PC-9 (cell line): ENCODE measurements at regions not wholly inside any gene's neighbourhood (a gene's known extent, or its start where the extent isn't known, plus 50 kb on each side); places are given as distances from the start of the nearest gene placed in this dataset.
A peak's percentile ranks its signal among the peaks of the same experiment; 100 is the strongest.

ENCODE experiments used
- BruUV-seq: library from RNA; stranded (reverse); fragments of 400-500 nt; replicated peaks from 2 replicates; lab custom pipeline; 2021; lab: Mats Ljungman, UMichigan
- CTCF ChIA-PET: fragments of 300-600 bp; sonication (Branson Sonifier 250); formaldehyde crosslinking; loops from one replicate; lab custom pipeline; 2022; ENCODE audit warnings: antibody characterized with exemption; lab: Charles Lee
- POLR2A ChIA-PET: fragments of 300-600 bp; sonication (Branson Sonifier 250); formaldehyde crosslinking; loops from one replicate; lab custom pipeline; 2022; ENCODE audit warnings: antibody characterized with exemption; ENCODE audit not compliant: unreplicated experiment; lab: Charles Lee
- DNase-seq, 2 experiments: peaks; one replicate each; pipeline versions ENCODE4 v3.0.0 to v3.0.0-alpha.2; 2015 to 2022; ENCODE audit warnings: mixed read lengths in 1 of 2
- H2AFZ ChIP-seq: fragments of 200-600 bp; sonication (generic); 2 replicates; pipeline ENCODE4 v1.8.1; 2017; ENCODE audit warnings: antibody characterized with exemption
- H3F3A ChIP-seq: fragments of 200-600 bp; sonication (generic); 2 replicates; pipeline ENCODE4 v1.8.1; 2017; ENCODE audit warnings: antibody characterized with exemption, mild to moderate bottlenecking, low read depth; ENCODE audit not compliant: insufficient read depth
- H3K27ac ChIP-seq: fragments of 200-600 bp; sonication (generic); 2 replicates; pipeline ENCODE4 v1.6.1; 2016; ENCODE audit warnings: mixed run types
- H3K27me3 ChIP-seq: fragments of 200-600 bp; sonication (generic); 2 replicates; pipeline ENCODE4 v1.6.1; 2016; ENCODE audit warnings: low read depth, mixed run types; ENCODE audit not compliant: insufficient read depth
- H3K36me3 ChIP-seq: fragments of 200-600 bp; sonication (generic); 2 replicates; pipeline ENCODE4 v1.6.1; 2016; ENCODE audit warnings: low read depth, mixed run types
- H3K4me1 ChIP-seq: fragments of 200-600 bp; sonication (generic); replicated peaks from 2 replicates; pipeline ENCODE4 v1.6.1; 2016; ENCODE audit warnings: mixed run types; ENCODE audit not compliant: insufficient read depth
- H3K4me2 ChIP-seq: fragments of 200-600 bp; sonication (generic); 2 replicates; pipeline ENCODE4 v1.6.1; 2017; ENCODE audit warnings: mixed run types
- H3K4me3 ChIP-seq: fragments of 200-600 bp; sonication (generic); 2 replicates; pipeline ENCODE4 v1.6.1; 2016; ENCODE audit warnings: mixed run types
- H3K79me2 ChIP-seq: fragments of 200-600 bp; sonication (generic); 2 replicates; pipeline ENCODE4 v1.6.1; 2017; ENCODE audit warnings: low read depth, mixed run types
- H3K9me2 ChIP-seq: fragments of 200-600 bp; sonication (generic); 2 replicates; pipeline ENCODE4 v1.8.1; 2017; ENCODE audit warnings: mild to moderate bottlenecking; ENCODE audit not compliant: insufficient read depth
- H3K9me3 ChIP-seq: fragments of 200-600 bp; sonication (generic); 2 replicates; pipeline ENCODE4 v1.8.1; 2016; ENCODE audit warnings: low read depth; ENCODE audit not compliant: insufficient read depth
- H4K20me1 ChIP-seq: fragments of 200-600 bp; sonication (generic); 2 replicates; pipeline ENCODE4 v1.8.1; 2017; ENCODE audit not compliant: insufficient read depth
- CTCF ChIP-seq: fragments of 200-600 bp; sonication (generic); conservative IDR thresholded peaks from 2 replicates; pipeline ENCODE4 v1.6.1; 2017; ENCODE audit warnings: mixed run types, antibody characterized with exemption, mild to moderate bottlenecking, moderate library complexity
- EZH2 ChIP-seq: fragments of 200-600 bp; sonication (generic); IDR thresholded peaks from 2 replicates; pipeline ENCODE4 v1.8.0; 2017; ENCODE audit warnings: antibody characterized with exemption, low read depth
- intact Hi-C: fragments of 100-400 bp; cut with micrococcal nuclease; formaldehyde crosslinking; loops from one replicate; pipeline ENCODE4 v1.10.0; 2022; ENCODE audit not compliant: unreplicated experiment

GRCh38 chr3:84601303-84601702, 357.5 kb upstream of the CADM2 start:
- H3K4me3 ChIP-seq, result no peak overlapping the region
- ChIA-PET CTCF (no interaction called here), POLR2A (no interaction called here)
- no peaks in the 10 kb centered on the region for H3K79me2 ChIP-seq
- no peaks in the 10 kb centered on the region; the same call in 1 of the 2 replicates for H3K9me2 ChIP-seq
- peak; percentile 2 to 40 for DNase-seq
- peak overlapping the region; percentile 39; the same call in 1 of the 2 replicates for H2AFZ ChIP-seq
- H3K4me2 ChIP-seq, result 0 out of 2 replicates have a peak overlapping the region, but pooled peaks have one; percentile 13
- no peaks in the 10 kb centered on the region for H3K36me3 ChIP-seq
- TF ChIP-seq EZH2, result no peak
- no peak for TF ChIP-seq CTCF
- BruUV-seq, result no TSS peak
- H3K27me3 ChIP-seq, result no peaks in the 10 kb centered on the region
- H3K9me3 ChIP-seq, result no peaks in the 10 kb centered on the region
- no peaks in the 10 kb centered on the region for H3F3A ChIP-seq
- intact Hi-C loops, result no loop called here
- H3K27ac ChIP-seq, result no peak overlapping the region
- no peaks in the 10 kb centered on the region for H4K20me1 ChIP-seq
- no peaks in the 10 kb centered on the region for H3K4me1 ChIP-seq

DNA sequence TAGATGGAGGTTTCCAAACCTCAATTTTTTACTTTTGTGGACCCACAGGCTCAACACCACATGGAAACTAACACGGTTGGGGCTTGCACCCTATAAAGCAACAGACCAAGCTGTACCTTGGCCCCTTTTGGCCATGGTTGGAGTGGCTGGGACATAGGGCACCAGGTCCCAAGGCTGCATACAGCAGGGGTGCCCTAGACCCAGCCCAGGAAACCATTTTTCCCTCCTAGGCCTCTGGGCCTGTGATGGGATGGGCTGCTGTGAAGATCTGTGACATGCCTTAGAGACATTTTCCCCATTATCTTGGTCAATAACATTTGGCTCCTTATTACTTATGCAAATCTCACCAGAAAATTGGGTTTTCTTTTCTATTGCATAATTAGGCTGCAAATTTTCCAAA, 337.0 kb upstream of the CADM2 start:
- intact Hi-C loops, result no loop called here
- H3K27ac ChIP-seq, result no peak overlapping the region
- H3K9me2 ChIP-seq, result no peaks in the 10 kb centered on the region
- H2AFZ ChIP-seq, result no peak overlapping the region
- no peak for TF ChIP-seq EZH2
- TF ChIP-seq CTCF, result no peak
- no peaks in the 10 kb centered on the region for H3K36me3 ChIP-seq
- H3F3A ChIP-seq, result no peaks in the 10 kb centered on the region
- POLR2A ChIA-PET, result no interaction called here
- H3K4me3 ChIP-seq, result no peak overlapping the region
- no peaks in the 10 kb centered on the region for H3K27me3 ChIP-seq
- no peak overlapping the region for H3K4me2 ChIP-seq
- no peaks in the 10 kb centered on the region for H3K9me3 ChIP-seq
- BruUV-seq, result no TSS peak
- CTCF ChIA-PET, result no interaction called here
- no peaks in the 10 kb centered on the region for H3K79me2 ChIP-seq
- DNase-seq, result no peak
- no peaks in the 10 kb centered on the region for H3K4me1 ChIP-seq
- no peaks in the 10 kb centered on the region for H4K20me1 ChIP-seq

DNA sequence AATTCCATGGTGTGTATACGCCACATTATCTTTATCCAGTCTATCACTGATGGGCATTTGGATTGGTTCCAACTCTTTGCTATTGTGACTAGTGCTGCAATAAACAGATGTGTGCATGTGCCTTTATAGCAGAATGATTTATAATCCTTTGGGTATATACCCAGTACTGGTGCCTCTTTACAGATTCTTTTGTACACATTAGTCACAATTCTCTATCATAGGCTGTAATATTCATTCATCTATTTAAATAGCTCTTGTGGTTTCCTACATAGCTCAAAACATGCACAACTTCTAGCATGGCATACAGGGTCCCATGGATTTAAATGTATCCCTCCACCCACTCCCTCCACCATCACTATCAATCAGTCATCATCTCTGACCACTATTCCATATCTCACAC, 324.1 kb upstream of the CADM2 start:
- Histone ChIP-seq H3K4me1 (no peaks in the 10 kb centered on the region), H3K4me3 (no peak overlapping the region), H3K9me3 (no peaks in the 10 kb centered on the region), H2AFZ (no peak overlapping the region), H3K27me3 (no peaks in the 10 kb centered on the region), H3K79me2 (no peaks in the 10 kb centered on the region), H3F3A (no peaks in the 10 kb centered on the region), H4K20me1 (no peaks in the 10 kb centered on the region), H3K36me3 (no peaks in the 10 kb centered on the region), H3K27ac (no peak overlapping the region), H3K4me2 (no peak overlapping the region), H3K9me2 (no peaks in the 10 kb centered on the region)
- TF ChIP-seq CTCF (no peak), EZH2 (no peak)
- POLR2A ChIA-PET, result no interaction called here
- BruUV-seq, result no TSS peak
- intact Hi-C loops, result no loop called here
- CTCF ChIA-PET, result no interaction called here
- no peak for DNase-seq
